ENCODE measurements at regions not wholly inside any gene's neighbourhood (a gene's known extent, or its start where the extent isn't known, plus 50 kb on each side); places are given as distances from the start of the nearest gene placed in this dataset.
"Not testable (repeated sequence)": the region's sequence is repeated elsewhere in the genome, so short reads cannot be mapped to it uniquely, and the experiment has no call there.

GRCh38 chr21:20187028-20187427 is 811.2 kb upstream of the NCAM2 start:
- no peaks in the 10 kb centered on the region for H3K9me3 ChIP-seq (ENCODE audit: control insufficient read depth in 4 of 4, insufficient read depth in 3 of 4, low read length in 3 of 4)
- DNase-seq (no peak), ATAC-seq (ENCODE audit: insufficient read depth, low FRiP score) (no peak)
- no peak overlapping the region for H3K9ac ChIP-seq (ENCODE audit: insufficient read depth in 1 of 2, low read length in 2 of 2)
- no peak overlapping the region for H3K27ac ChIP-seq (ENCODE audit: low read depth in 1 of 2, low read length in 1 of 2)
- no peak for TF ChIP-seq CTCF (IDR thresholded peaks at IDR 0.05; ENCODE audit: control extremely low read depth, extremely low read depth)
- no peaks in the 10 kb centered on the region for H3K27me3 ChIP-seq (ENCODE audit: control insufficient read depth in 3 of 3, insufficient read depth in 3 of 3, low read length in 2 of 3)
- WGBS, 2 donors, result 79 to 87% methylated on average over 2 of the region's 2 CpGs
- no peak overlapping the region for H3K4me3 ChIP-seq
- H3K36me3 ChIP-seq (ENCODE audit: control insufficient read depth in 4 of 4, insufficient read depth in 4 of 4, low read length in 4 of 4), result no peaks in the 10 kb centered on the region
- H3K4me1 ChIP-seq (ENCODE audit: control insufficient read depth in 5 of 5, insufficient read depth in 5 of 5, low read length in 5 of 5), result no peaks in the 10 kb centered on the region

GRCh38 chr21:20201323-20201722 is 796.9 kb upstream of the NCAM2 start:
- not testable (repeated sequence) for H3K36me3 ChIP-seq (ENCODE audit: control insufficient read depth in 4 of 4, insufficient read depth in 4 of 4, low read length in 4 of 4); H3K27ac ChIP-seq (ENCODE audit: low read depth in 1 of 2, low read length in 1 of 2); H3K9ac ChIP-seq (ENCODE audit: insufficient read depth in 1 of 2, low read length in 2 of 2); H3K4me1 ChIP-seq (ENCODE audit: control insufficient read depth in 5 of 5, insufficient read depth in 5 of 5, low read length in 5 of 5); DNase-seq; H3K4me3 ChIP-seq; H3K27me3 ChIP-seq (ENCODE audit: control insufficient read depth in 3 of 3, insufficient read depth in 3 of 3, low read length in 2 of 3); H3K9me3 ChIP-seq (ENCODE audit: control insufficient read depth in 4 of 4, insufficient read depth in 3 of 4, low read length in 3 of 4); ATAC-seq (ENCODE audit: insufficient read depth, low FRiP score)
- 94 to 95% methylated on average over 3 of the region's 4 CpGs for WGBS, 2 donors

- DNase-seq (peak in 2 of 3 donors; percentile 3 to 25), ATAC-seq (ENCODE audit: insufficient read depth, low FRiP score) (peak; percentile 70)
- WGBS, 2 donors, result 61 to 86% methylated on average over 3 of the region's 3 CpGs
Observed at GRCh38 chr21:20207335-20207734, 790.9 kb upstream of the NCAM2 start.

GRCh38 chr21:20215959-20216358 is 782.2 kb upstream of the NCAM2 start:
- H3K27me3 ChIP-seq (ENCODE audit: control insufficient read depth in 3 of 3, insufficient read depth in 3 of 3, low read length in 2 of 3), result no peaks in the 10 kb centered on the region
- peaks cover 0 to 3% (median 1%) of the 10 kb centered on the region in 4 donors for H3K9me3 ChIP-seq (ENCODE audit: control insufficient read depth in 4 of 4, insufficient read depth in 3 of 4, low read length in 3 of 4)
- DNase-seq (no peak), ATAC-seq (ENCODE audit: insufficient read depth, low FRiP score) (no peak)
- H3K9ac ChIP-seq (ENCODE audit: insufficient read depth in 1 of 2, low read length in 2 of 2), result no peak overlapping the region
- 87 to 88% methylated on average over 6 of the region's 6 CpGs for WGBS, 2 donors
- H3K4me3 ChIP-seq, result no peak overlapping the region
- no peak overlapping the region for H3K27ac ChIP-seq (ENCODE audit: low read depth in 1 of 2, low read length in 1 of 2)
- no peak for TF ChIP-seq CTCF (IDR thresholded peaks at IDR 0.05; ENCODE audit: control extremely low read depth, extremely low read depth)
- H3K36me3 ChIP-seq (ENCODE audit: control insufficient read depth in 4 of 4, insufficient read depth in 4 of 4, low read length in 4 of 4), result no peaks in the 10 kb centered on the region
- H3K4me1 ChIP-seq (ENCODE audit: control insufficient read depth in 5 of 5, insufficient read depth in 5 of 5, low read length in 5 of 5), result no peaks in the 10 kb centered on the region

More at GRCh38 chr21:20207335-20207734, 790.9 kb upstream of the NCAM2 start:
- Histone ChIP-seq H3K27me3 (ENCODE audit: control insufficient read depth in 3 of 3, insufficient read depth in 3 of 3, low read length in 2 of 3) (no peaks in the 10 kb centered on the region), H3K4me1 (ENCODE audit: control insufficient read depth in 5 of 5, insufficient read depth in 5 of 5, low read length in 5 of 5) (no peaks in the 10 kb centered on the region), H3K9me3 (ENCODE audit: control insufficient read depth in 4 of 4, insufficient read depth in 3 of 4, low read length in 3 of 4) (peaks cover 0 to 3% (median 0%) of the 10 kb centered on the region in 4 donors), H3K4me3 (no peak overlapping the region), H3K36me3 (ENCODE audit: control insufficient read depth in 4 of 4, insufficient read depth in 4 of 4, low read length in 4 of 4) (no peaks in the 10 kb centered on the region), H3K27ac (ENCODE audit: low read depth in 1 of 2, low read length in 1 of 2) (no peak overlapping the region), H3K9ac (ENCODE audit: insufficient read depth in 1 of 2, low read length in 2 of 2) (no peak overlapping the region)
- TF ChIP-seq CTCF (IDR thresholded peaks at IDR 0.05; ENCODE audit: control extremely low read depth, extremely low read depth), result no peak

Measured in lung (tissue), 11 donors.